ENCODE measurements at regions not wholly inside any gene's neighbourhood (a gene's known extent, or its start where the extent isn't known, plus 50 kb on each side); places are given as distances from the start of the nearest gene placed in this dataset.

- TF ChIP-seq POLR2AphosphoS5 (IDR thresholded peaks at IDR 0.05) (no peak), POLR2A (IDR thresholded peaks at IDR 0.05; ENCODE audit: low read depth) (no peak), EP300 (IDR thresholded peaks at IDR 0.05) (no peak)
- TF ChIP-seq, protein P1, sequence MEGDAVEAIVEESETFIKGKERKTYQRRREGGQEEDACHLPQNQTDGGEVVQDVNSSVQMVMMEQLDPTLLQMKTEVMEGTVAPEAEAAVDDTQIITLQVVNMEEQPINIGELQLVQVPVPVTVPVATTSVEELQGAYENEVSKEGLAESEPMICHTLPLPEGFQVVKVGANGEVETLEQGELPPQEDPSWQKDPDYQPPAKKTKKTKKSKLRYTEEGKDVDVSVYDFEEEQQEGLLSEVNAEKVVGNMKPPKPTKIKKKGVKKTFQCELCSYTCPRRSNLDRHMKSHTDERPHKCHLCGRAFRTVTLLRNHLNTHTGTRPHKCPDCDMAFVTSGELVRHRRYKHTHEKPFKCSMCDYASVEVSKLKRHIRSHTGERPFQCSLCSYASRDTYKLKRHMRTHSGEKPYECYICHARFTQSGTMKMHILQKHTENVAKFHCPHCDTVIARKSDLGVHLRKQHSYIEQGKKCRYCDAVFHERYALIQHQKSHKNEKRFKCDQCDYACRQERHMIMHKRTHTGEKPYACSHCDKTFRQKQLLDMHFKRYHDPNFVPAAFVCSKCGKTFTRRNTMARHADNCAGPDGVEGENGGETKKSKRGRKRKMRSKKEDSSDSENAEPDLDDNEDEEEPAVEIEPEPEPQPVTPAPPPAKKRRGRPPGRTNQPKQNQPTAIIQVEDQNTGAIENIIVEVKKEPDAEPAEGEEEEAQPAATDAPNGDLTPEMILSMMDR (IDR thresholded peaks at IDR 0.05), result no peak
These were observed 1937.3 kb downstream of the OLFM4 start for GRCh38 chr13:54965881-54966280.

Measured in esophagus muscularis mucosa (tissue), 4 donors.